Upper lobe of right lung (tissue), 1 donor: ENCODE measurements at regions not wholly inside any gene's neighbourhood (a gene's known extent, or its start where the extent isn't known, plus 50 kb on each side); places are given as distances from the start of the nearest gene placed in this dataset.

Experiments used
- ATAC-seq: fragments of 200-7000 bp; cut with Tn5 transposase; one replicate; pipeline ENCODE4 v1.9.1; 2020; ENCODE audit warnings: mild to moderate bottlenecking, moderate library complexity
- DNase-seq: peaks from one replicate; pipeline ENCODE4 v3.0.0-alpha.2; 2020
- H3K27ac ChIP-seq: fragments of 200-600 bp; one replicate; pipeline ENCODE4 v1.8.0; 2022
- H3K27me3 ChIP-seq: fragments of 200-600 bp; one replicate; pipeline ENCODE4 v1.8.0; 2022; ENCODE audit warnings: mild to moderate bottlenecking
- H3K36me3 ChIP-seq: fragments of 200-600 bp; one replicate; pipeline ENCODE4 v1.8.0; 2022
- H3K4me1 ChIP-seq: fragments of 200-600 bp; one replicate; pipeline ENCODE4 v1.8.0; 2022
- H3K4me3 ChIP-seq: fragments of 200-600 bp; one replicate; pipeline ENCODE4 v1.8.0; 2022; ENCODE audit warnings: mild to moderate bottlenecking
- H3K9me3 ChIP-seq: fragments of 200-600 bp; one replicate; pipeline ENCODE4 v1.8.0; 2022
- intact Hi-C: fragments of 100-400 bp; cut with DNase I; formaldehyde crosslinking; loops from one replicate; pipeline ENCODE4 v1.11.0; 2022
- TF ChIP-seq, protein P1 (sequence below): fragments of 200-600 bp; IDR thresholded peaks from one replicate; pipeline ENCODE4 v1.8.0; 2022; ENCODE audit warnings: antibody characterized with exemption
- donor health status: DM: no; HTN: yes; CAD: no; lungs with severe emphysema.

DNA sequence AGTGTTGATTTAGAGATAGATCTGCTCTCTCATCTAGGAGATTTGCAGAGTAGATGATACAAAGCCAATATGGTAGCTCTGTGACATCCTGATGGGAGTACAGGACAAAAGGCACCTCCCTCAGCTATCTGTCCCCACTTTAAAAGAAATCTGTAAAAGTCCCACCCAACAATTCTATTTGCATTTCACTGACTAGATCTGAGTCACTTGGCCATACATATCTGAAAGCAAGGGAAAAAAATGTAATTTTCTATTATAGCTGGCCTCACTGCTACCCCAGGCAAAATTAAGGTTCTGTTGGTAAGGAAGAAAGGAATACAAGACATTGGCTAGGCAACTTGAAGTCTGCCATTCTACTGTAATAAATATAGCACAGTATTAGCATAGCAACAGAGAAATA is 96.2 kb upstream of the RNF180 start:
- TF ChIP-seq, protein P1, sequence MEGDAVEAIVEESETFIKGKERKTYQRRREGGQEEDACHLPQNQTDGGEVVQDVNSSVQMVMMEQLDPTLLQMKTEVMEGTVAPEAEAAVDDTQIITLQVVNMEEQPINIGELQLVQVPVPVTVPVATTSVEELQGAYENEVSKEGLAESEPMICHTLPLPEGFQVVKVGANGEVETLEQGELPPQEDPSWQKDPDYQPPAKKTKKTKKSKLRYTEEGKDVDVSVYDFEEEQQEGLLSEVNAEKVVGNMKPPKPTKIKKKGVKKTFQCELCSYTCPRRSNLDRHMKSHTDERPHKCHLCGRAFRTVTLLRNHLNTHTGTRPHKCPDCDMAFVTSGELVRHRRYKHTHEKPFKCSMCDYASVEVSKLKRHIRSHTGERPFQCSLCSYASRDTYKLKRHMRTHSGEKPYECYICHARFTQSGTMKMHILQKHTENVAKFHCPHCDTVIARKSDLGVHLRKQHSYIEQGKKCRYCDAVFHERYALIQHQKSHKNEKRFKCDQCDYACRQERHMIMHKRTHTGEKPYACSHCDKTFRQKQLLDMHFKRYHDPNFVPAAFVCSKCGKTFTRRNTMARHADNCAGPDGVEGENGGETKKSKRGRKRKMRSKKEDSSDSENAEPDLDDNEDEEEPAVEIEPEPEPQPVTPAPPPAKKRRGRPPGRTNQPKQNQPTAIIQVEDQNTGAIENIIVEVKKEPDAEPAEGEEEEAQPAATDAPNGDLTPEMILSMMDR = no peak
- Histone ChIP-seq H3K27ac (no peak overlapping the region), H3K36me3 (no peaks in the 10 kb centered on the region), H3K27me3 (no peaks in the 10 kb centered on the region), H3K4me1 (no peaks in the 10 kb centered on the region), H3K4me3 (no peak overlapping the region), H3K9me3 (no peaks in the 10 kb centered on the region)
- DNase-seq = no peak
- intact Hi-C loops = no loop called here
- no peak for ATAC-seq

DNA sequence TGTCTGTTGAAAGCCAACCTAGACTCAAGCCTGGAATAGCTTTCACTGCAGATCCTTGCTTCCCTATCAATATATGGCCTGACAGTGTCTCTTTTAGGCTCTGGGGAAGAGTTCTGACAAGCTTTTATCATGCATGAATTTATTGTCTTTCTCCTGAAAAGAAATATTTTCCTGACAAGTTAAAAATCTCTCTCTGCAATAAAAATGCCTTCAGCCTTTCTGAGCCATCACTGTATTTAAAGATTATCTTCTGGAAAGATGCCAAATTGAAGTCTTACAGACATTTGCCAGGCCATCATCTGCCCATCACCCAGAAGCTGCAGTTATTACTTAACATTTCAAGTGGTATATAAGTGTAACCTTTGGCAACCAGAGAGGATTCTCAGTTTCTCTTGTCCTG is 88.1 kb upstream of the HTR1A start:
- H3K4me1 ChIP-seq = no peaks in the 10 kb centered on the region
- DNase-seq = no peak
- no peak overlapping the region for H3K27ac ChIP-seq
- ATAC-seq = no peak
- H3K9me3 ChIP-seq = peaks cover 6% of the 10 kb centered on the region
- intact Hi-C loops = no loop called here
- H3K27me3 ChIP-seq = no peaks in the 10 kb centered on the region
- no peak overlapping the region for H3K4me3 ChIP-seq
- no peaks in the 10 kb centered on the region for H3K36me3 ChIP-seq
- TF ChIP-seq, protein P1 = no peak

DNA sequence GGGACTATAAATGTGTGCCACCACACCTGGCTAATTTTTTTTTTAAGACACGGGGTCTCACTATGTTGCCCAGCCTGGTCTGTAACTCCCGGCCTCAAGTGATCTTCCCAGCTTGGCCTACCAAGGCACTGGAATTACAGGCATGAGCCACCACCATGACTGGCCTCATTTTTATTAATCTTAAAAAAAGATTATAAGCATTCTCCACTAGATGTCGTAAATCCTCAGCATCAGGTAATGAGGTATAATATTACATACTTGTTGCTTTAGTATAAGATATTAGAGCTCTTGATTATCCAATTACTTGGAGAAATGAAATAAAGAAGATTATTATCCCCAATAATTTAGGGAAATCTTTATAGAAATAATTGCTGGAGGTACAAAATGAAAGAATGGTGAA is 78.2 kb upstream of the HTR1A start:
- H3K27me3 ChIP-seq = no peaks in the 10 kb centered on the region
- no peak for DNase-seq
- intact Hi-C loops = no loop called here
- H3K4me1 ChIP-seq = no peaks in the 10 kb centered on the region
- H3K4me3 ChIP-seq = no peak overlapping the region
- H3K36me3 ChIP-seq = no peaks in the 10 kb centered on the region
- TF ChIP-seq, protein P1 = no peak
- no peak for ATAC-seq
- no peaks in the 10 kb centered on the region for H3K9me3 ChIP-seq
- H3K27ac ChIP-seq = no peak overlapping the region

DNA sequence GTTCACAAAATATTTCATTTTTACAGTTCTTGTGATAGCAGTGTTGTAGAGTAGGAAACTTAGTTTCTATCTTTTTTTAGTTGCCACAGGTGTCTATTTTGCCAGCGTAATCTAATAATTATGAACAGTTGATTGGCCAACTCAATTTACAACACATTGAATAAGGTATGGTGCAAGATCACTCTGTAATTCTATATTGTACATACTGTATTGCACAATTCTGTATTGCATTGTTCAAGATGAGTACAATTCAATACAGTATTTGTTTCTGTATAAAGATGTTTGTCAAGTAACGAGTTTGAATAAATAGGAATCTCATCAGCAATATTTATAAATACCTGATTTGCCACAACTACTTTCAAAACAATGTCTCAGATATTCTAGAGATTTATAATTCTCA is 64.2 kb upstream of the HTR1A start:
- H3K9me3 ChIP-seq = no peaks in the 10 kb centered on the region
- H3K27me3 ChIP-seq = no peaks in the 10 kb centered on the region
- no peaks in the 10 kb centered on the region for H3K36me3 ChIP-seq
- intact Hi-C loops = no loop called here
- no peak for ATAC-seq
- H3K4me3 ChIP-seq = no peak overlapping the region
- DNase-seq = no peak
- H3K4me1 ChIP-seq = no peaks in the 10 kb centered on the region
- TF ChIP-seq, protein P1 = no peak
- H3K27ac ChIP-seq = no peak overlapping the region

DNA sequence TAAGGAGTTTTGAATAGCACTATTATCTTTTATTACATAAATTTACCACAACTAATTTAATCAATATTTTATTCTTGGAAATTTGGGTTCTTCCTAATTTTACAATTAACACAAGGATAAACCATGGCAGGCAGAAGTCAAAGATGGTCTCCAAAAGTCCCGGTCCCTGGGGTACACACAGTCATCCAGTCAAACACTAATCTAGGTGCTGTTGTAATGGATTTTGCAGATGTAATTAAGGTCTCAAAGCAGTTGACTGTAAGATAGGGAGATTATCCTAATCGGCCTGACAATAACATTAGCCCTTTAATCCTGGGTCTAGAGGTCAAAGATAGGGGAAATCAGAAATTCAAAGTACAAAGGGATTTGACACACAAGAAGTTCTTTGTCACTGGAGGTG is 57.5 kb upstream of the HTR1A start:
- TF ChIP-seq, protein P1 = no peak
- intact Hi-C loops = no loop called here
- ATAC-seq = no peak

DNA sequence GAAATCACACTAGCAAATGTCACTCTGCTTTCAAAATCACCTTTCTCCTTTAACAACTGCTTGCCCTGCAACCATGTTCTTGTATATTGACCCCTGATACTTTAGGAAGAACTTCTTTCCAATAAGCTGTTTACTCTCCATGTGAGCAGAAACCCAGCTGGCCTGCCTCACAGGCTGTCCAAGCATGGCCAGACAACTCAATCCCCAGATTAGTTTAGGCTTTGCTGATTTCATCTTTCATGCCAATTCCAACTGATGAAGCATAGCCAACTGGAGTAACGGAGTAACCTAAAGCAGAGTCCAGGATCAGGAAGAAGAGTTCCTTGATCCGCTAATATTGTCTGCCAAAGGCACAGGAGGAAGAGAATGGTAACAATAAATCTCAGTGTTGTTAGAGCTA is 56.7 kb upstream of the HTR1A start:
- Histone ChIP-seq H3K36me3 (no peaks in the 10 kb centered on the region), H3K9me3 (no peaks in the 10 kb centered on the region), H3K27me3 (no peaks in the 10 kb centered on the region), H3K27ac (no peak overlapping the region), H3K4me3 (no peak overlapping the region), H3K4me1 (no peaks in the 10 kb centered on the region)
- TF ChIP-seq, protein P1 = no peak
- intact Hi-C loops = no loop called here
- DNase-seq = no peak
- ATAC-seq = no peak

More for the DNA sequence above, 57.5 kb upstream of the HTR1A start:
- no peak overlapping the region for H3K4me3 ChIP-seq
- no peak overlapping the region for H3K27ac ChIP-seq
- no peaks in the 10 kb centered on the region for H3K9me3 ChIP-seq
- no peaks in the 10 kb centered on the region for H3K4me1 ChIP-seq
- no peaks in the 10 kb centered on the region for H3K36me3 ChIP-seq
- no peaks in the 10 kb centered on the region for H3K27me3 ChIP-seq
- DNase-seq = no peak
